ENCODE measurements at regions not wholly inside any gene's neighbourhood (a gene's known extent, or its start where the extent isn't known, plus 50 kb on each side); places are given as distances from the start of the nearest gene placed in this dataset.

DNA sequence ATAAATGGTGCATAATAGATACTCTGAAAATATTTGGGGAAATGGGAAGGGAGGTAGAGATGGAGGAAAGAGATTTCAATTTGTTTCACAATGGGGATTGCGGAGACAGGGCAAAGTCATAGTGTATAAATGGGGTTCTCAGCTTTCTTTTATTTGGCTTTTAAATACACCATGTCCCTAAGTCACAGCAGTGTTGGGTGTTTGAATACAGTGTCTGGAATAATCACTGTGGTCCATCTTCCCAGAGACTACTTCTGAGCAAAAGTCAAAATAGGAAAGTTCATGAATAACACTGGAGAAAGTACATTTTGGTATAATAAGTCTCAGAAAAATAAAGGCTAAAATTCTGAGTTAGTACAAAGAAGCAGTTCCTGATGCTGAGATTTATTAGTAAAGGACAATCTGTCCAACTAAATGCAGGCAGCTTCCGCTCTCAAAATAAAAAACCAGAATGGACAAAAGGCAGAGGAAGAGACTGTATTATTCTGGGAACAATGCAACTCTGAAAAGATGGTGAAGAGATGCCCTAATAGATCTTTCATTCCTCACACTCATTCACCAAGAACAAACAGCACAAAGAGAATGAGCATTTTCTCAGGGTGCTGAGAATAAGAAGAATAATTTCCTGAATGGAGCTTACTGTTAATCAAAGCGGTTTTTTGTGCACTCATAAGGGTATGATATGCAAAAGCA is 295.4 kb upstream of the PIK3C3 start:
- TF ChIP-seq, protein P1, sequence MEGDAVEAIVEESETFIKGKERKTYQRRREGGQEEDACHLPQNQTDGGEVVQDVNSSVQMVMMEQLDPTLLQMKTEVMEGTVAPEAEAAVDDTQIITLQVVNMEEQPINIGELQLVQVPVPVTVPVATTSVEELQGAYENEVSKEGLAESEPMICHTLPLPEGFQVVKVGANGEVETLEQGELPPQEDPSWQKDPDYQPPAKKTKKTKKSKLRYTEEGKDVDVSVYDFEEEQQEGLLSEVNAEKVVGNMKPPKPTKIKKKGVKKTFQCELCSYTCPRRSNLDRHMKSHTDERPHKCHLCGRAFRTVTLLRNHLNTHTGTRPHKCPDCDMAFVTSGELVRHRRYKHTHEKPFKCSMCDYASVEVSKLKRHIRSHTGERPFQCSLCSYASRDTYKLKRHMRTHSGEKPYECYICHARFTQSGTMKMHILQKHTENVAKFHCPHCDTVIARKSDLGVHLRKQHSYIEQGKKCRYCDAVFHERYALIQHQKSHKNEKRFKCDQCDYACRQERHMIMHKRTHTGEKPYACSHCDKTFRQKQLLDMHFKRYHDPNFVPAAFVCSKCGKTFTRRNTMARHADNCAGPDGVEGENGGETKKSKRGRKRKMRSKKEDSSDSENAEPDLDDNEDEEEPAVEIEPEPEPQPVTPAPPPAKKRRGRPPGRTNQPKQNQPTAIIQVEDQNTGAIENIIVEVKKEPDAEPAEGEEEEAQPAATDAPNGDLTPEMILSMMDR (IDR thresholded peaks at IDR 0.05 in 8 of 11, conservative IDR thresholded peaks at IDR 0.05 in 3 of 11), result no peak
- TF ChIP-seq POLR2A (IDR thresholded peaks at IDR 0.05) (no peak), POLR2AphosphoS5 (IDR thresholded peaks at IDR 0.05) (no peak)
